SK-N-SH treated with all-trans-retinoic acid at 6 μM for 48 hours (cell line): ENCODE measurements at regions not wholly inside any gene's neighbourhood (a gene's known extent, or its start where the extent isn't known, plus 50 kb on each side); places are given as distances from the start of the nearest gene placed in this dataset.

Experiments
- ATAC-seq: fragments of 200-7000 bp; cut with Tn5 transposase; 3 replicates; pipeline ENCODE4 v1.9.1; 2020; ENCODE audit warnings: mild to moderate bottlenecking, moderate library complexity
- ARNTL ChIP-seq: fragments of 450-650 bp; formaldehyde crosslinking; IDR thresholded peaks from 2 replicates; pipeline ENCODE4 v1.5.0; 2020; ENCODE audit warnings: low read depth, mild to moderate bottlenecking, moderate library complexity, borderline replicate concordance
- BACH2 ChIP-seq: fragments of 250-450 bp; sonication (Bioruptor Pico); IDR thresholded peaks from 2 replicates; pipeline ENCODE4 v1.9.0; 2021; ENCODE audit warnings: mild to moderate bottlenecking, borderline replicate concordance
- CSDC2 ChIP-seq: fragments of 250-450 bp; sonication (Bioruptor Pico); IDR thresholded peaks from 2 replicates; pipeline ENCODE4 v1.5.0; 2020; ENCODE audit warnings: mild to moderate bottlenecking, moderate library complexity
- CSRNP3 ChIP-seq: fragments of 250-450 bp; sonication (Bioruptor Pico); IDR thresholded peaks from 2 replicates; pipeline ENCODE4 v1.5.1; 2021; ENCODE audit warnings: mild to moderate bottlenecking, moderate library complexity
- ESRRG ChIP-seq: fragments of 250-450 bp; sonication (Bioruptor Pico); IDR thresholded peaks from 2 replicates; pipeline ENCODE4 v1.6.1; 2021; ENCODE audit warnings: mild to moderate bottlenecking
- GLIS3 ChIP-seq: fragments of 250-450 bp; sonication (Bioruptor Pico); IDR thresholded peaks from 2 replicates; pipeline ENCODE4 v1.5.0; 2020; ENCODE audit warnings: mild to moderate bottlenecking, moderate library complexity
- ISL1 ChIP-seq: fragments of 250-450 bp; sonication (Bioruptor Pico); IDR thresholded peaks from 2 replicates; pipeline ENCODE4 v2.1.2; 2022; ENCODE audit warnings: mild to moderate bottlenecking, moderate library complexity
- PPARA ChIP-seq: fragments of 250-450 bp; sonication (Bioruptor Pico); IDR thresholded peaks from 2 replicates; pipeline ENCODE4 v1.5.0; 2020; ENCODE audit warnings: mild to moderate bottlenecking, borderline replicate concordance
- RARB ChIP-seq: fragments of 250-450 bp; sonication (Bioruptor Pico); IDR thresholded peaks from 2 replicates; pipeline ENCODE4 v1.8.0; 2021; ENCODE audit warnings: mild to moderate bottlenecking, moderate library complexity
- SNAI2 ChIP-seq: fragments of 250-450 bp; sonication (Bioruptor Pico); IDR thresholded peaks from 2 replicates; pipeline ENCODE4 v1.5.0; 2020; ENCODE audit warnings: mild to moderate bottlenecking, moderate library complexity
- TCF4 ChIP-seq: fragments of 250-450 bp; sonication (Bioruptor Pico); IDR thresholded peaks from 2 replicates; pipeline ENCODE4 v1.8.0; 2021; ENCODE audit warnings: mild to moderate bottlenecking, moderate library complexity, borderline replicate concordance
- TOX ChIP-seq: fragments of 250-450 bp; sonication (Bioruptor Pico); IDR thresholded peaks from 2 replicates; pipeline ENCODE4 v1.8.0; 2021; ENCODE audit warnings: mild to moderate bottlenecking, moderate library complexity, borderline replicate concordance
- ZC3H10 ChIP-seq: fragments of 250-450 bp; sonication (Bioruptor Pico); IDR thresholded peaks from 2 replicates; pipeline ENCODE4 v1.5.1; 2021; ENCODE audit warnings: mild to moderate bottlenecking, moderate library complexity
- ZNF565 ChIP-seq: fragments of 450-650 bp; formaldehyde crosslinking; conservative IDR thresholded peaks from 2 replicates; pipeline ENCODE4 v1.5.0; 2020; ENCODE audit warnings: low read depth, mild to moderate bottlenecking, moderate library complexity
- TF ChIP-seq, protein P1 (sequence below): fragments of 250-450 bp; sonication (Bioruptor Pico); IDR thresholded peaks from 2 replicates; pipeline ENCODE4 v1.5.0; 2020; ENCODE audit warnings: mild to moderate bottlenecking, moderate library complexity
- TF ChIP-seq, protein P2 (sequence below): fragments of 250-450 bp; sonication (Bioruptor Pico); IDR thresholded peaks from 2 replicates; pipeline ENCODE4 v1.8.0; 2020; ENCODE audit warnings: mild to moderate bottlenecking, moderate library complexity, borderline replicate concordance
- TF ChIP-seq, protein P3 (sequence below): fragments of 250-450 bp; sonication (Bioruptor Pico); IDR thresholded peaks from 2 replicates; pipeline ENCODE4 v1.5.1; 2020; ENCODE audit warnings: low read depth, mild to moderate bottlenecking, moderate library complexity
- TF ChIP-seq, protein P4 (sequence below): fragments of 250-450 bp; sonication (Bioruptor Pico); IDR thresholded peaks from 2 replicates; pipeline ENCODE4 v1.8.0; 2021; ENCODE audit warnings: low read depth, mild to moderate bottlenecking, moderate library complexity, borderline replicate concordance

DNA sequence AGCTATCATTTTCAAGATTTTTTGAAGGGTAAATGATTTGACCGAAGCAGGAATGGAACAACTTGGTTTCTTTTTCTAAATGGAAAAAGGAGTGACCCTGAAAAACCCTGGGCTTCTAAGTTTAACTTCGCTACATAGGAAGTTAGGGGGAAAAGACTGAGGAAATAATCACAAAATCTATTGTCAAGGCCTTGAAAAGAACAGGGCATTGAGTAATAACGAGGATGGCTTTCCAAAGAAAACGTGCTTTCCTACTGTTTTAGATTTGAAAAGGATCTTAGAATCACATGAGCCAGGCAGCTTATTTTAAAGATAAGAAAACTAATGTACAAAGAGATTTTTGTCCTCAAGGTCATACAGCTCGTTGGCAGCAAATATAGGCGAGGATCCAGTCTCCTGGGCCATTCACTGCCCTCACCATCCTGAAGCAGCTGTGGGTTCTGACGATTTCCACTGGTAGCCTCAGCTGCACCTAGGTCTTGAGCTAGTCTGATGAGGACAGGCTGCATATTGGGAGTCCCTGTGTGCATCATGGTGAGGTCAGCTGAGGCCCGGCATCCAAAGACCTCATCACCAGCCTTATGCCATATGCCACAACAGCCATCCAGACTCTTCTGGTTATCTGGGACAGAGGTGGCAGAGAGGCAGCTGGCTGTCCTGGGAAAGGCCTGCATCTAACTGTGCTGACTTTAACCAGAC lies 384.7 kb upstream of the NRP1 start:
- TF ChIP-seq ZC3H10 (no peak), PPARA (CRISPR knock-in tag) (no peak), GLIS3 (CRISPR knock-in tag) (no peak), CSRNP3 (no peak), ISL1 (CRISPR knock-in tag) (no peak), TCF4 (CRISPR knock-in tag) (no peak), RARB (no peak), CSDC2 (CRISPR knock-in tag) (no peak), ARNTL (no peak), ZNF565 (CRISPR knock-in tag) (no peak), SNAI2 (CRISPR knock-in tag) (no peak), BACH2 (CRISPR knock-in tag) (no peak), TOX (CRISPR knock-in tag) (no peak), ESRRG (CRISPR knock-in tag) (no peak)
- TF ChIP-seq, protein P1, sequence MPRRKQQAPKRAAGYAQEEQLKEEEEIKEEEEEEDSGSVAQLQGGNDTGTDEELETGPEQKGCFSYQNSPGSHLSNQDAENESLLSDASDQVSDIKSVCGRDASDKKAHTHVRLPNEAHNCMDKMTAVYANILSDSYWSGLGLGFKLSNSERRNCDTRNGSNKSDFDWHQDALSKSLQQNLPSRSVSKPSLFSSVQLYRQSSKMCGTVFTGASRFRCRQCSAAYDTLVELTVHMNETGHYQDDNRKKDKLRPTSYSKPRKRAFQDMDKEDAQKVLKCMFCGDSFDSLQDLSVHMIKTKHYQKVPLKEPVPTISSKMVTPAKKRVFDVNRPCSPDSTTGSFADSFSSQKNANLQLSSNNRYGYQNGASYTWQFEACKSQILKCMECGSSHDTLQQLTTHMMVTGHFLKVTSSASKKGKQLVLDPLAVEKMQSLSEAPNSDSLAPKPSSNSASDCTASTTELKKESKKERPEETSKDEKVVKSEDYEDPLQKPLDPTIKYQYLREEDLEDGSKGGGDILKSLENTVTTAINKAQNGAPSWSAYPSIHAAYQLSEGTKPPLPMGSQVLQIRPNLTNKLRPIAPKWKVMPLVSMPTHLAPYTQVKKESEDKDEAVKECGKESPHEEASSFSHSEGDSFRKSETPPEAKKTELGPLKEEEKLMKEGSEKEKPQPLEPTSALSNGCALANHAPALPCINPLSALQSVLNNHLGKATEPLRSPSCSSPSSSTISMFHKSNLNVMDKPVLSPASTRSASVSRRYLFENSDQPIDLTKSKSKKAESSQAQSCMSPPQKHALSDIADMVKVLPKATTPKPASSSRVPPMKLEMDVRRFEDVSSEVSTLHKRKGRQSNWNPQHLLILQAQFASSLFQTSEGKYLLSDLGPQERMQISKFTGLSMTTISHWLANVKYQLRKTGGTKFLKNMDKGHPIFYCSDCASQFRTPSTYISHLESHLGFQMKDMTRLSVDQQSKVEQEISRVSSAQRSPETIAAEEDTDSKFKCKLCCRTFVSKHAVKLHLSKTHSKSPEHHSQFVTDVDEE (CRISPR knock-in tag): no peak
- TF ChIP-seq, protein P2, sequence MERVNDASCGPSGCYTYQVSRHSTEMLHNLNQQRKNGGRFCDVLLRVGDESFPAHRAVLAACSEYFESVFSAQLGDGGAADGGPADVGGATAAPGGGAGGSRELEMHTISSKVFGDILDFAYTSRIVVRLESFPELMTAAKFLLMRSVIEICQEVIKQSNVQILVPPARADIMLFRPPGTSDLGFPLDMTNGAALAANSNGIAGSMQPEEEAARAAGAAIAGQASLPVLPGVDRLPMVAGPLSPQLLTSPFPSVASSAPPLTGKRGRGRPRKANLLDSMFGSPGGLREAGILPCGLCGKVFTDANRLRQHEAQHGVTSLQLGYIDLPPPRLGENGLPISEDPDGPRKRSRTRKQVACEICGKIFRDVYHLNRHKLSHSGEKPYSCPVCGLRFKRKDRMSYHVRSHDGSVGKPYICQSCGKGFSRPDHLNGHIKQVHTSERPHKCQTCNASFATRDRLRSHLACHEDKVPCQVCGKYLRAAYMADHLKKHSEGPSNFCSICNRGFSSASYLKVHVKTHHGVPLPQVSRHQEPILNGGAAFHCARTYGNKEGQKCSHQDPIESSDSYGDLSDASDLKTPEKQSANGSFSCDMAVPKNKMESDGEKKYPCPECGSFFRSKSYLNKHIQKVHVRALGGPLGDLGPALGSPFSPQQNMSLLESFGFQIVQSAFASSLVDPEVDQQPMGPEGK (CRISPR knock-in tag): no peak
- ATAC-seq: no peak

GRCh38 chr10:33716501-33717267 lies 382.2 kb upstream of the NRP1 start:
- ATAC-seq: no peak
- TF ChIP-seq, protein P3, sequence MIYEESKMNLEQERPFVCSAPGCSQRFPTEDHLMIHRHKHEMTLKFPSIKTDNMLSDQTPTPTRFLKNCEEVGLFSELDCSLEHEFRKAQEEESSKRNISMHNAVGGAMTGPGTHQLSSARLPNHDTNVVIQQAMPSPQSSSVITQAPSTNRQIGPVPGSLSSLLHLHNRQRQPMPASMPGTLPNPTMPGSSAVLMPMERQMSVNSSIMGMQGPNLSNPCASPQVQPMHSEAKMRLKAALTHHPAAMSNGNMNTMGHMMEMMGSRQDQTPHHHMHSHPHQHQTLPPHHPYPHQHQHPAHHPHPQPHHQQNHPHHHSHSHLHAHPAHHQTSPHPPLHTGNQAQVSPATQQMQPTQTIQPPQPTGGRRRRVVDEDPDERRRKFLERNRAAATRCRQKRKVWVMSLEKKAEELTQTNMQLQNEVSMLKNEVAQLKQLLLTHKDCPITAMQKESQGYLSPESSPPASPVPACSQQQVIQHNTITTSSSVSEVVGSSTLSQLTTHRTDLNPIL (CRISPR knock-in tag): no peak

DNA sequence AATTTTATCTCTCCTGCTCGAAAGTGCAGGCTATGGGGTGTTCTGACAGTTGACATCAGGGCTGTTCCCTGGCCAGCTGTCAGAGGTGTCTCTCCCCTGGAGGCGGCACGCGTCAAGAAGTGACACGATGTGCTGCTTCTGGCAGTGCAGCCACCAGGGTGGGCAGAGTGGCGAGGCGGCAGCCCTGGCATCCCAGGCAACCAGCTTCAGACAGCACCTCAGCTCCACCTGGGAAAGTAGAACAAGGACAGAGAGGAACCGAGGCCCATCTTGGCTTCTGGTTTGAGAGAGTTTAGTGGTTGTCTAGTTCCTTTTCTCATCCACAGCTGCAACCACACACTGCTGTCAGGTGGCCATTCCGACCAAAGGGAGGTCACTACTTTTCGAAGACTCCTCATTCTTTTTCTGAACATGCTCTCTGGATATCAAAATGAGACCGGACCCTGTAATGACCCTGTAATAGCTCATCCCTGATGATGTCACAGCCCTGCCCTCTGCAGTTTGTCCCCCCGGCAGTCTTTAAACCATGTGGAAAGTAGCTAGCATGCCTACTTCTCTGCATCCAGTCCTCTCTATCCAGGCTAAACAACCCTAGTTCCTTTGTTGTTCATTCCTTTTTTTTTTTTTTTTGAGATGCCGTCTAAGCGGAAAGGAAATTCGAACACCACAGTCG lies 381.0 kb upstream of the NRP1 start:
- ATAC-seq: no peak
- TF ChIP-seq, protein P4, sequence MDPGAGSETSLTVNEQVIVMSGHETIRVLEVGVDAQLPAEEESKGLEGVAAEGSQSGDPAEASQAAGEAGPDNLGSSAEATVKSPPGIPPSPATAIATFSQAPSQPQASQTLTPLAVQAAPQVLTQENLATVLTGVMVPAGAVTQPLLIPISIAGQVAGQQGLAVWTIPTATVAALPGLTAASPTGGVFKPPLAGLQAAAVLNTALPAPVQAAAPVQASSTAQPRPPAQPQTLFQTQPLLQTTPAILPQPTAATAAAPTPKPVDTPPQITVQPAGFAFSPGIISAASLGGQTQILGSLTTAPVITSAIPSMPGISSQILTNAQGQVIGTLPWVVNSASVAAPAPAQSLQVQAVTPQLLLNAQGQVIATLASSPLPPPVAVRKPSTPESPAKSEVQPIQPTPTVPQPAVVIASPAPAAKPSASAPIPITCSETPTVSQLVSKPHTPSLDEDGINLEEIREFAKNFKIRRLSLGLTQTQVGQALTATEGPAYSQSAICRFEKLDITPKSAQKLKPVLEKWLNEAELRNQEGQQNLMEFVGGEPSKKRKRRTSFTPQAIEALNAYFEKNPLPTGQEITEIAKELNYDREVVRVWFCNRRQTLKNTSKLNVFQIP (CRISPR knock-in tag): no peak
